ENCODE measurements at regions not wholly inside any gene's neighbourhood (a gene's known extent, or its start where the extent isn't known, plus 50 kb on each side); places are given as distances from the start of the nearest gene placed in this dataset.

DNA sequence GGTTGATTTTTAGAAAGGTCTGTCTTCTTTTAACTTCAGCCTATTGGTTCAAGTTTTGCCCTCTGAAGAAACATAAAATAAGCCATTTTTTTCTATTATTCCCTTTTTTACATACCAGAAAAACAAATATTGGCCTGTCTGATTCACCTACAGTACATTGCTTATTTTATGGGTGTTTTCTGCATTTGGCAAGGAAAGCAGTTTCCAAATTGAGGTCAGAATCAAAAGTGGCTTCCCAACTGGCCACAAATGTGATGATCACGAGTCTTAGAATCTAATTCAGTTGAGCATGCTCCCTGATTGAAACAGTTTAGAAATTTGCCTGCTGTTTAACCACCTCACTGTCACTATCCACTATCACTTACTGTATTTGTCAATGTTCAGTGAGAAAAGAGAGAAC is 106.9 kb upstream of the CHMP2B start:
- TF ChIP-seq, protein P1, sequence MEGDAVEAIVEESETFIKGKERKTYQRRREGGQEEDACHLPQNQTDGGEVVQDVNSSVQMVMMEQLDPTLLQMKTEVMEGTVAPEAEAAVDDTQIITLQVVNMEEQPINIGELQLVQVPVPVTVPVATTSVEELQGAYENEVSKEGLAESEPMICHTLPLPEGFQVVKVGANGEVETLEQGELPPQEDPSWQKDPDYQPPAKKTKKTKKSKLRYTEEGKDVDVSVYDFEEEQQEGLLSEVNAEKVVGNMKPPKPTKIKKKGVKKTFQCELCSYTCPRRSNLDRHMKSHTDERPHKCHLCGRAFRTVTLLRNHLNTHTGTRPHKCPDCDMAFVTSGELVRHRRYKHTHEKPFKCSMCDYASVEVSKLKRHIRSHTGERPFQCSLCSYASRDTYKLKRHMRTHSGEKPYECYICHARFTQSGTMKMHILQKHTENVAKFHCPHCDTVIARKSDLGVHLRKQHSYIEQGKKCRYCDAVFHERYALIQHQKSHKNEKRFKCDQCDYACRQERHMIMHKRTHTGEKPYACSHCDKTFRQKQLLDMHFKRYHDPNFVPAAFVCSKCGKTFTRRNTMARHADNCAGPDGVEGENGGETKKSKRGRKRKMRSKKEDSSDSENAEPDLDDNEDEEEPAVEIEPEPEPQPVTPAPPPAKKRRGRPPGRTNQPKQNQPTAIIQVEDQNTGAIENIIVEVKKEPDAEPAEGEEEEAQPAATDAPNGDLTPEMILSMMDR (conservative IDR thresholded peaks at IDR 0.05; ENCODE audit: low read length): no peak
- no peak for TF ChIP-seq EZH2phosphoT487 (IDR thresholded peaks at IDR 0.05; ENCODE audit: borderline replicate concordance, low read depth, low read length)

All from OCI-LY7 (cell line).